ENCODE measurements at regions not wholly inside any gene's neighbourhood (a gene's known extent, or its start where the extent isn't known, plus 50 kb on each side); places are given as distances from the start of the nearest gene placed in this dataset.
"Not testable (repeated sequence)": the region's sequence is repeated elsewhere in the genome, so short reads cannot be mapped to it uniquely, and the experiment has no call there.

DNA sequence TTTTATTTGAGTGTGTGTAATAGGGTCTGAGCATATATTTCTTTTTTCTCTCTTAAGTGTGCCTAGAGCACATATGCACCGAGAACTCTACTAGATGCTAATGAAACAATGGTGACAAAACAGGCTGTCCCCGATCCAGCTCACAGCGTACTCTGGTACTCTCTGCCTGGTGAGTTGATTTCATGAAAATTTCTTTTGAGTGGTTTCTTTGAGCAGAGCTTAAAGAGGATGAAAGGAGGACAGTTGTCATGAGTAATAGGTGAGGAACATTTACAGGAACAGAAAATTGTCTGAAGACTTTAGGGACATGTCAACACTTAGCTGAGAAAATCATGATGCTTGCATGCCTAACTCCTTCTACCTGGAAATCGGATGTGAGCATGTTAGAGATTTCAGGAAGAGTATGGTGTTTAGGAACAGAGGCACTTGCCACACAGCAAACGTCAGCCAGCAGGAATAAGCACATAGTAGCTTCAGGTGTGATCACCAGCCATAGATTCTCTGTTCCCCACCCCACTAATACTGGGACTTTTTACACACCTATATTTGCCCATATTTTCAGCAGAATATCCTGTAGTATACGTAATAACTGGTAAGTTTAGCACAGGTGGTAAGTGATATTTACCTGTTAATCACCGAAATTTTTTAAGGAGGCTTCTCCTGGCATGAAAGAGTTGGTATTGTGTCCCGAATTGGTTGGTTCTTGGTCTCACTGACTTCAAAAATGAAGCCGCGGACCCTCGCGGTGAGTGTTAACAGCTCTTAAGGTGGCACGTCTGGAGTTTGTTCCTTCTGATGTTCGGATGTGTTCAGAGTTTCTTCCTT, 111.1 kb downstream of the ZNF330 start:
- TF ChIP-seq, protein P1, sequence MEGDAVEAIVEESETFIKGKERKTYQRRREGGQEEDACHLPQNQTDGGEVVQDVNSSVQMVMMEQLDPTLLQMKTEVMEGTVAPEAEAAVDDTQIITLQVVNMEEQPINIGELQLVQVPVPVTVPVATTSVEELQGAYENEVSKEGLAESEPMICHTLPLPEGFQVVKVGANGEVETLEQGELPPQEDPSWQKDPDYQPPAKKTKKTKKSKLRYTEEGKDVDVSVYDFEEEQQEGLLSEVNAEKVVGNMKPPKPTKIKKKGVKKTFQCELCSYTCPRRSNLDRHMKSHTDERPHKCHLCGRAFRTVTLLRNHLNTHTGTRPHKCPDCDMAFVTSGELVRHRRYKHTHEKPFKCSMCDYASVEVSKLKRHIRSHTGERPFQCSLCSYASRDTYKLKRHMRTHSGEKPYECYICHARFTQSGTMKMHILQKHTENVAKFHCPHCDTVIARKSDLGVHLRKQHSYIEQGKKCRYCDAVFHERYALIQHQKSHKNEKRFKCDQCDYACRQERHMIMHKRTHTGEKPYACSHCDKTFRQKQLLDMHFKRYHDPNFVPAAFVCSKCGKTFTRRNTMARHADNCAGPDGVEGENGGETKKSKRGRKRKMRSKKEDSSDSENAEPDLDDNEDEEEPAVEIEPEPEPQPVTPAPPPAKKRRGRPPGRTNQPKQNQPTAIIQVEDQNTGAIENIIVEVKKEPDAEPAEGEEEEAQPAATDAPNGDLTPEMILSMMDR (IDR thresholded peaks at IDR 0.05; ENCODE audit: extremely low read depth, insufficient read depth, missing control alignments): no peak
- in situ Hi-C loops (cut with MboI; ENCODE audit: low pct_unique_long_range_greater_than_20kb, low sequenced_read_pairs, unreplicated experiment): no loop called here
- DNase-seq (ENCODE audit: low spot score): no peak

DNA sequence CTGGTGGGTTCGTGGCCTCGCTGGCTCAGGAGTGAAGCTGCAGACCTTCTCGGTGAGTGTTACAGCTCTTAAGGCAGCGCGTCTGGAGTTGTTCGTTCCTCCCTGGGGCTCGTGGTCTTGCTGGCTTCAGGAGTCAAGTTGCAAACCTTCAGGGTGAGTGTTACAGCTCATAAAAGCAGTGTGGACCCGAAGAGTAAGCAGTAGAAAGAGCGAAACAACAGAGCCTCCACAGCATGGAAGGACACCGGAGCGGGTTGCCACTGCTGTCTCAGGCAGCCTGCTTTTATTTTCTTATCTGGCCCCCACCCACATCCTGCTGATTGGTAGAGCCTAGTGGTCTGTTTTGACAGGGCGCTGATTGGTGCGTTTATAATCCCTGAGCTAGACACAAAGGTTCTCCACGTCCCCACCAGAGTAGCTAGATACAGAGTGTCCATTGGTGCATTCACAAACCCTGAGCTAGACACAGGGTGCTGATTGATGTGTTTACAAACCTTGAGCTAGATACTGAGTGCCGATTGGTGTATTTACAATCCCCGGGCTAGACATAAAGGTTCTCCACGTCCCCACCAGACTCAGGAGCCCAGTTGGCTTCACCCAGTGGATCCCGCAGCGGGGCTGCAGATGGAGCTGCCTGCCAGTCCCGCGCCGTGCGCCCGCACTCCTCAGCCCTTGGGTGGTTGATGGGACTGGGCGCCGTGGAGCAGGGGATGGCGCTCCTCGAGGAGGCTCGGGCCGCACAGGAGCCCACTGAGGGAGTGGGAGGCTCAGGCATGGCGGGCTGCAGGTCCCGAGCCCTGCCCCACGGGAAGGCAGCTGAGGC, 111.9 kb downstream of the ZNF330 start:
- DNase-seq (ENCODE audit: low spot score); in situ Hi-C loops (cut with MboI; ENCODE audit: low pct_unique_long_range_greater_than_20kb, low sequenced_read_pairs, unreplicated experiment): not testable (repeated sequence)

DNA sequence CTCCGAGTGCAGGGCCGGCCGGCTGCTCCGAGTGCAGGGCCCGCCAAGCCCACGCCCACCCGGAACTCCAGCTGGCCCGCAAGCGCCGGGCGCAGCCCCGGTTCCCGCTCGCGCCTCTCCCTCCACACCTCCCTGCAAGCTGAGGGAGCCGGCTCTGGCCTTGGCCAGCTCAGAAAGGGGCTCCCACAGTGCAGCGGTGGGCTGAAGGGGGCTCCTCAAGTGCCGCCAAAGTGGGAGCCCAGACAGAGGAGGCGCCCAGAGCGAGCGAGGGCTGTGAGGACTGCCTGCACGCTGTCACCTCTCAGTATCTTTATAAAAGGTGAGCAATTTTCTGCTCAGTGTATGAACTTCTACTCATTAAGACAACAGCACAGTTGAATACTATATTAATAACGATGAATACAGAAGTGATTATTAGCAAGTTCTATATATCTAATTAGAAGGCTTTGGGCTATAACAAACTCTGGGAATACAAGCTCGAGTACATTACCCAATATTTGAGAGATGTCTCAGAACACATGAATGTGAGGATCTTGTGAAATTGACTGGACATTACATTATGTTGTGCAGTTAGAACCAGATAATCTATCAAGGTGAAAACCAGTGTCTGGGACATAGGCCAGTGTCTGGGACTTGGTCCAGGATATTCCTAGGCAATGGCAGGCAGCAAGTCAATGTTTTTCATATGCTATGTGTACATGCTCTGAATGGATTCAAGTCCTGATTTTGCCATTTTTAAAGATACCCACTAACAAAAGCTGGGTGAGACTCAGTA, 112.9 kb downstream of the ZNF330 start:
- DNase-seq (ENCODE audit: low spot score); in situ Hi-C loops (cut with MboI; ENCODE audit: low pct_unique_long_range_greater_than_20kb, low sequenced_read_pairs, unreplicated experiment): not testable (repeated sequence)

DNA sequence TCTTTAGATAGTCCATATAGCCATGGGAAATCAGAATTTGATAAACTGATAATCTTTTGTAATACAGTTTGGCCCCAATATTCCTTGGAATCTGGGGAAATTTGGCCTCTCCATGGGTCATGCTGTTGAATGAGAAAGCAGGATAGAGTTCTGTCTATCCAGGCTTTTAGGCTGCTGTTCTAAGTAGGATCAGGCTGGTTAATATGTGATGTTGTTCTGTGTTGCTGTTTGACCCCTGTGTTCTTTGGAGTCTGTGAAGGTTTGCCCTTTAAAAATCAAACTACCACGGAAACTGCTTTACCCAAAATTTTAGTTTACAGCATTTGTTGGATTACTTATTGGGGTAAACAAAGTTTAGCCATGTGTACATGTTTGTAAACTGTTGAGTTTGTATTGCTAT, 114.5 kb downstream of the ZNF330 start:
- TF ChIP-seq, protein P1 (IDR thresholded peaks at IDR 0.05; ENCODE audit: extremely low read depth, insufficient read depth, missing control alignments): no peak
- no peak for DNase-seq (ENCODE audit: low spot score)
- in situ Hi-C loops (cut with MboI; ENCODE audit: low pct_unique_long_range_greater_than_20kb, low sequenced_read_pairs, unreplicated experiment): no loop called here

DNA sequence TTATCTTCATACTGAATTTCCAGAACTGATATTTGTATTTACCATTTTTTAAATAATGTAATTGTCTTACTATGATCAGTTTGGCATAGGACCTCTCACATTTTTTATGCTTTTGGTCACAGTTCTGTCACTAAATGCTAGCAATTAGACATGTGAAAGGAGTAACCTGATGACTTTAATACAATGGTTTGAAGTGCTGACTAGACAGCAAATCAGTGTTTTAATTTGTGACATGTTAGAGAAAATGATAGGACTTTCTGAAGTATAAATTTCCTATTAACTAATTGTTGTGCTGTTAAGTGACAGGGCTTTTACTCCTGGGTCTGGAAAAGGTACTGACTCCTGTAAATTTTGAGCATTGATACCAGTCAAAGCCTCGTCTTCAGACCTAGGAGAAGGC, 117.5 kb downstream of the ZNF330 start:
- TF ChIP-seq, protein P1 (IDR thresholded peaks at IDR 0.05; ENCODE audit: extremely low read depth, insufficient read depth, missing control alignments): no peak
- in situ Hi-C loops (cut with MboI; ENCODE audit: low pct_unique_long_range_greater_than_20kb, low sequenced_read_pairs, unreplicated experiment): no loop called here
- DNase-seq (ENCODE audit: low spot score): no peak

DNA sequence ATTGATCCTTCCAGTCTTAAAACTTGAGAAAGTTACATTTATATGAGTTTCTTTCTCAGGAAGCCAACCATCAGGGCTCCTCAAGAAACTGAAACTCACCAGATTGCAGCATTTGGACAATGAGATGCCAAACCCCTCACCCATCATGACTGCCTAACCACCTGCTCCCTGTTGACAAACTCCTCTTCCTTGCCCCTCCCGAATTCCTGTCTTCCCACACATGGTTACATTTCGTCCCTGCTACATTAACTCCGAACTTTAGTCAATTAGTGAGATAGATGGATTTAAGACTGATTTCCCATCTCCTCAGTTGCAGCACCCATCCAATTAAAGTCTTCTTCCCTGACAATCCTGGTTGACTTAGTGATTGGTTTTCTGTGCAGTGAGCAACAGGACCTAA, 118.7 kb downstream of the ZNF330 start:
- in situ Hi-C loops (cut with MboI; ENCODE audit: low pct_unique_long_range_greater_than_20kb, low sequenced_read_pairs, unreplicated experiment): no loop called here
- TF ChIP-seq, protein P1 (IDR thresholded peaks at IDR 0.05; ENCODE audit: extremely low read depth, insufficient read depth, missing control alignments): no peak
- DNase-seq (ENCODE audit: low spot score): no peak

DNA sequence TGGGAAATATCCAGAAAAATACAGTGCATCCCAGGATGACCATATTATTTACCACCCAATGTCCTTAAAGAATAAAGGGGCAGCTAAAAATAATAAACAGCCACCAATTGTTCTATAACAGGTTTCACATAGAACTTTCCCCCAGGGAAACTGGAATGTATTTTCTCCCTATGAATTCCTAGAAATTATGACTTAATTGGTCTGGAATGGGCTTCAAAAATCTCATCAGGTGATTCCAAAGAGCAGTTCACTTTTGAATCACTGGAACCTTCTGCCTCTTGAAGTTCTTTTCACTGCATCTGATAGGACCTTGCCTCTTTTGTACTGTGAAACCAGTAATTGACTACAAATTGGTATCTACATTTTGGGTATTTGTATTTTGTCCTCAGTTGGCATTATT, 119.3 kb downstream of the ZNF330 start:
- in situ Hi-C loops (cut with MboI; ENCODE audit: low pct_unique_long_range_greater_than_20kb, low sequenced_read_pairs, unreplicated experiment): no loop called here
- DNase-seq (ENCODE audit: low spot score): no peak
- TF ChIP-seq, protein P1 (IDR thresholded peaks at IDR 0.05; ENCODE audit: extremely low read depth, insufficient read depth, missing control alignments): no peak

All from GM13977 (cell line).